Pulmonary artery endothelial cell (primary cell): ENCODE measurements at regions not wholly inside any gene's neighbourhood (a gene's known extent, or its start where the extent isn't known, plus 50 kb on each side); places are given as distances from the start of the nearest gene placed in this dataset.
"Not testable (repeated sequence)": the region's sequence is repeated elsewhere in the genome, so short reads cannot be mapped to it uniquely, and the experiment has no call there.

Experiments used
- DNase-seq: peaks from one replicate; pipeline ENCODE4 v3.0.0-alpha.2; 2011; ENCODE audit warnings: low read depth, low spot score

DNA sequence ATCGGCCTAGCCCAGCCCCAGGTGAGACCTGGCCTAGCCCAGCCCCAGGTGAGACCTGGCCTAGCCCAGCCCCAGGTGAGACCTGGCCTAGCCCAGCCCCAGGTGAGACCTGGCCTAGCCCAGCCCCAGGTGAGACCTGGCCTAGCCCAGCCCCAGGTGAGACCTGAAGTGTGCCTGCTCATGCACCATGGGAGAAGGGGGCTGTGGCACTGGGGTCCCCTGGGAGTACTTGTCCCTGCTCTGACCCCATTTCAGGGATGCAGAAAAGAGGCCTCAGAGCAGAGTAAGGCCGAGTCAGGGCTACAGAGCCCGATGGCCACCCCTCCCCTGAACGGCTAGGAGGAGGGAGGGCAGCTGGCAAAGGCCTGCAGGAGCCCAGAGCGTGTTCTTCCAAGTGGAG is 129.6 kb downstream of the CRYBB2 start:
- not testable (repeated sequence) for DNase-seq

DNA sequence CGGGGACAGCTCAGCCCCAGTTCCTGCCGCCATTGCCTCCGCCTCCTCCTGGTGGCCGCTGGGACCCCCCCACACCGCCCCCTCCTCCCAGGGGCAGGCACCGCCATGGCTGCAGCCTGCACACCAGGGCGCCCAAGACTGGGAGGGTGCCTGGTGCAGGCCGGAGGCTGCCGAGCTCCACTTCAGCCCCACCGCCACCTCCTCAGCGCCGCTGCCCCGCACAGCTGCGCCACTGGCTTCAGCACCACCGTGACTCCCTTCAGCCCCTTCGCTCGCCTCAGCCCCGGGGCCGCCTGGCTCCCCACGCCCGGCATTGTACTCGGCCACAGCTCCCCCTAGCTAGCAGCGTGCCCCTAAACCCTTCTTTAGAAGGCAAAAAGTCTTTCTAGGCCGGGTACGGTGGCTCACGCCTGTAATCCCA is 131.1 kb downstream of the CRYBB2 start:
- DNase-seq = no peak

DNA sequence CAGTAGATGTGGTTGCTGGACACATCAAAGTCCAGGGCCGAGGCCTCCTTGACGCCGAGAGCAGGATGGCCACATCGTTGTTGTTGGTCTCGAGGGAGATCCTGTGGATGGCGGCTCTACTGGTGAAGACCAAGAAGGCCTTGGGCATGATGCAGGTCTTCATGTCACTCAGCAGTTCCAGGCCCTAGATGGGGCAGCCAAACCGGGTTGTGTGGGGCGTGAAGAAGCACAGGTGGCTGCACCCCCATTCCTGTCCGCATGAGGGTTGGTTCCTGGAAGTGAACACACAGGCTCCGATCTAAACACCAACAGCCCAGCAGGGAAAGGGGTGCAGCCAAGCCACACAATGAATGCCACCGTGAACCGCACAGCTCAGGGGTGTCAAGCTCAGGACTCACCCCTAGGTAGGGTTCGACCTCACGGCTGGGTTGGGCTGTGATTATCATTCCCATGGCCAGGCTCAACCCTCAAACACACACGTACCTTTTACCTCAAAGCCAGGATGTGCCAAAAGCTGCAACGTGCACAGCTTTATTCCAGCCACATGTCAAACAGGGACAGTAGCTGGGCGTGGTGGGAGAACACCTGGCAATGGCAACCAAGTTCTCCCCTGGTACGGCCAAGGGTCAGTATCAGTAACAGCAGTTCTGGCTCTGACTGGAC is 132.3 kb downstream of the CRYBB2 start:
- DNase-seq = no peak

DNA sequence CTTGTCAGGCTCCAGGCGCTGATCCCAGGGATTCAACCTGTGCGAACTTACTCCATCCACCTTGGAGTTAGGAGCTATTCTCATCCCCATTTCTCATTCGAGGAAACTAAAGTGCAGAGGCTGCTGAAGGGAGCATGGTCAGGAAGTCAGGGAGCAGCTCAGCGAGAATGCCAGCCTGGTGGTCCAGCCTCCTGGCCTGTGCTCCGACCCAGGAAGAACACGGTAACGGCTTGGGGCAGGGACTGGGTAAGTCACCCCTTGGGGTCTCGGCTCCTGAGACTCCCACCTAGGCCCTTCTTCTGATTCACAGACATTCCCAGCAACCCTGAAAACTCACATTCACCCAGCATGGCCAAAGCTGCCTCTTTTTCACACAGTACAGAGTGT is 132.8 kb downstream of the CRYBB2 start:
- no peak for DNase-seq

DNA sequence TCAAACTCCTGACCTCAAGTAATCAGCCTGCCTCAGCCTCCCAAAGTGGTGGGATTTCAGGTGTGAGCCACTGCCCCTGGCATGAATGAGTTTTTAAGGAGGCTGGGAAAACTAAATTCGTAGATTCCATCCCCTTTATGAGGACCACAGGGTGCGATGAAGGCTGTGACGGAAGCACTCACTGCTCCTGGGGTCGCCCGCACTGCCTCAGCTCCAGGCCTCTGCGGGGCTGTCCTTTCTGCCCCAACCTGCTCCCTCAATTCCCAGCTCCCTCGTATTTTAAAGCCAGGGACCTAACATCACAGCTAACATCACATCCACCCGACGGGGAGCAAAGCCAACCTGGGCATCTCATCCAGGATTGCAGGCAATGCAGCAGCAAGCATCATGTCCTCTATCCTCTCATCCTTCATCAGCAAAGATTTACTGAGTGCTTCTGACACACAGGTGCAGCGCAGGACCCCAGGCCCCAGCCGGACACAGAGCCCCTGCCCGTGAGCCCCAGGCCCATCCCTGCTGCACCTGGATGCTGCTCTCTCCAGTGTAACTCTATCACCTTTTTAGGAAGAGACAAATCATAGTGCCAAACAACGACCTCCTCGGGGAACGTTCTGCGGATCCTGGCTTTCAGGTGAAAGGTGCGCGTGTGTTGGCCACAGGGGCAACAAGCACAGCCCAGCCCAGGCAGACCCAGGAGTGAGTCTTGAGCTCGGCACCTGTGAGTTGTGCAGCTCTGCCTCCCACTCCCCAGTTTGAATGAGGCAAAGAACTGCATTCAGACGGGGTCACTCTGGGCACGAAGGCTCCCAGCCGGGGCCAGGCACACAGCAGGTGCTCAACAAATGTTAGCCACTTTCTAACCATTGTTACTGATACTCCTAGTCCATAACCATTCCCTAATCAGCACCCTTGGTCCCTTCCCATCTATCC is 134.3 kb downstream of the CRYBB2 start:
- DNase-seq = no peak

DNA sequence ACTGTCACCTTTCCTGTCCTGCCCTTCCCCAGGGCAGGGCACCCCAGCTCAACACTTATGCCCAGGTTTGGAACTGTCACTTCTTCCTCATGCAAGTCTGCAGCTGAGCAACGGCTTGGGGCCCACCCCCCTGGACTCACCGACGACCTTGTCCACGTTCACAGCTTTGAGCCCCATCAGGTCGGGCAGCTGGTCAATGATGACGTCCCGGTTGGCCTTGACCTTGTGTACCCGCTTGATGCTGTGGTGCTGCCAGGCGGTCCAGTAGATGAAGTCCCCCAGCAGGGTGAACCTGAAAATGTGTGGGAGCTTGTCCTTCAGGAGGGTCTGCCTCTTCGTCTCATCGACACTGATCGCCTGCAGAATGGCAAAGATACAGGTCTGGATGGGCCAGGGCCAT is 135.0 kb downstream of the CRYBB2 start:
- no peak for DNase-seq

DNA sequence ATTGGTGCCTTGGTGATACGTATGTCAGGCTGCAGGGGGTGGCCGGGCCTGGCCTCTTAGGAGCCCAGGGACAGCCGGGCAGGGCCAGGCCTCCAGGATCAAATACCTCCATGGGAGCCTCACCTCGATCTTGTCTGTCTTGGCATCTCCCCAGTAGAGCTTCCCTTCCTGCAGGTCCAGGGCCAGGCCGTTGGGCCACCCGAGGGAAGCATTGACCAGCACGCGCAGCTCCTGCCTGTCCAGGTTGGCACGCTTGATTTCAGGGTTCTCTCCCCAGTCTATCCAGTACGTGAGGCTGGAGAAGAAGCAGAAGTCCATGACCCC is 137.7 kb downstream of the CRYBB2 start:
- DNase-seq = no peak

DNA sequence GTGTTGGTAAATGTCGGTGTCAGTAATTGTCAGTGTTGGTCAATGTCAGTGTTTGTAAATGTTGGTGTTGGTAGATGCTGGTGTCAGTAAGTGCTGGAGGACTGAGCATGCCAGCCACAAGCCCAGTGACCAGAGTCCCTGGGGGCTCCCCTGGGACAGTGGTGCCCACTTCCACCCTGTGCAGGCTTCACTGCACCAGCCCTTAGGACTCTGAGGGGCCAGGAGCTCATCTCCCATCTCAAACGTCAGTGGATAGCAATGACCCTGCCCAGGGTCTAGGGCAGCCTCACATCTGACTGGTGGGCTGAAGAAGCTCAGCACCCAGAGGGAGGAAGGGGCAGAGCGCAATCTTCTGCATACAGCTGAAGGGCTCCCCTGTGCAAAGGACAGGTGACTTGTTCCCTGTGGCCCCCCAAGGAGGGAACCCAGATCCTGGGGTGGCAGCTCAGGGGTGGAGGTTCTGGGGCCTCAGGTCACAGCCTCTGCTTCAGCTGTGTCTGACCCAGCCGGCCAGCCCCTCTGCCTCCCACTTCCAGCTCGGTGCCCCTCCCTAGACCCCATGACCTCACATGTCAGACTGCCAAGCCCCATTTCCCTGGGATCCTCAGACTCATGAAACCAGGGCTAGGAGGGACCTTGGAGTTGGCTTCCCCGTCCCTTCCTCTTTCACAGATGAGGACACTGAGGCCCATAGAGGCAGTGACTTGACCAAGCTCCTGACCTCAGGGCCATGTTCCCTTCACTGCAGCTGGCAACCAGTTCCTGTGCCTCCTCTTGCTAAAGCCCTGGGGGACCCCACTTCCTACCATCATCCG is 138.4 kb downstream of the CRYBB2 start:
- DNase-seq = no peak

DNA sequence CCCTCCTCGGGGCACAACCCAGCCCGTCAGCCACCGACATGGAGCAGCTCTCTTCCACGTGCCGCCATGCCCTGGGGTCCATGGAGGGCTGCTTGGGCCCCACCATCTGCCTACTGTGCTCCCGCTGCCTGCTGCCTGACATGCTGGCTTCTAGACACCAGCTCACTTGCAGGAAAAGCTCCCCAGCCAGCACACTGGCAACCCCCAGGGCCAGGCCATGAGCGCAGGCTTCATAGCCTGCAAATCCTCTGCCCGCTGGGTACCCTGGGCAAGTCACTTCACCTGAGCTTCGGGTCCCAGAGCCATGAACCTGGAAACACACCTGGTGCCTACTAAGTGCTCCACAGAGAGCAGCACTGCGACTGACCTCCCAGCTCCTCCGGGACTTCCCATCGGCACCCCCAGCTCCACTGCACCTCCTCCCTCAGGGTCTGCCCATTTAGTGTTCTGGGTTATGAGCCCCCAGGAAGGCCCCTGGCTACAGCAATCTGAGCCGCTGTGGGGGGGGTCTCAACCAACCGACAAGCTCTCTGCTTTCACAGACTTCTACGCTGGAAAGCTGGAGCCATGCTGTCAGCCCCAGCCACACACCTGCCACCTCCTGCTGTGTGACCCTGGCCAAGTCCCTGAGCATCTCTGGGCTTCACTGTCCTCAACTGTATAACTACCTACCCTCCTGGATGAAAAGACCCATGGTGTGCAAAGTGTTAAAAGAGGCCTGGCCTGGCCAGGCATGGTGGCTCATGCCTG is 139.2 kb downstream of the CRYBB2 start:
- no peak for DNase-seq

DNA sequence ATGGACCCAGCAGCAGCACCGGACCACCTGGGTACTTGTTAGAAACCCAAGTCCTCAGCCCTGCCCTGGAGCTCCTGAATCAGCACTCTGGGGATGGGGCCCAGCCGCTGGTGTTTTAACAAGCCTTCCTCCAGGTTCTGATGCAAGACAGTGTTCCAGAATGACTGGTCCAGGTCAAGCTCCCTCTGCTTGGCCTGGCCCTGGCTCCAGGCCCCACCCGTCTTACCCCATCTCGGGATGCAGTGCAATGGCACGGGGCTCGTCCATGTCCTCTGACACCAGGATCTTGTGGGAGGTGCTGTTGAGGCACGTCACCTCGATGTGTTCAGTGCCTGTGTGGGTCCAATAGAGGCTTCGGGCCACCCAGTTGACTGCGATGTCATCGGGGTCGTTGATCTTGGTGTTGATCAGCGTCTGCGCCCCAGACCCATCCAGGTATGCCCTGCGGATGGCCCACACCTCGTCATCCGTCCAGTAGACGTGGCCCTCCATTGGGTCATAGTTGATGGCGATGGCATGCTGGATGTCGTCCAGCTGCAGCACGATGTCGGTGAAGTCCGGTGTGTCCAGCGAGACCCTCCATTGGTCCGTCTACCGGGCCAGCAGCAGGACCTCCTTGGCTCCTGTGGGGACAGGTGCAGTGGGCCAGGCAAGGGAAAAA is 140.3 kb downstream of the CRYBB2 start:
- DNase-seq = no peak

DNA sequence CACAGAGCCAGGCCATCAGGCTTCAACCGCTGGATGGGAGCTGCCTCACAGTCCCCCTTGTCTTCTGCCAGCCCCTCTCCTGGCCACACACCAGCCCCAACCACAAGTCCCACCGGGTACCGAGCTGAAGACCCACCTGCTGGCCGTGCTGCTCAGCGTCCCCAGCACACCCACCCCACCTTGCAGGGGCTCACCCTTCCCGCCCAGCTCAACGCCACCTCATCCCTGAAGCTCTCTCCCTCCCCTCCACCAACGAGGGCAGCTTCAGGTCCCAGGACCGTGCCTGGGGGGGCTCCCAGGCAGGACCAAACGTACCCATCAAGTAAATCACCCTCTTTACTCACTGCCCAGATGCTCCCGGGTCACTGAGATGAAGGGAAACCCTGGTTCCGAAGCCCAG is 141.0 kb downstream of the CRYBB2 start:
- DNase-seq = no peak

DNA sequence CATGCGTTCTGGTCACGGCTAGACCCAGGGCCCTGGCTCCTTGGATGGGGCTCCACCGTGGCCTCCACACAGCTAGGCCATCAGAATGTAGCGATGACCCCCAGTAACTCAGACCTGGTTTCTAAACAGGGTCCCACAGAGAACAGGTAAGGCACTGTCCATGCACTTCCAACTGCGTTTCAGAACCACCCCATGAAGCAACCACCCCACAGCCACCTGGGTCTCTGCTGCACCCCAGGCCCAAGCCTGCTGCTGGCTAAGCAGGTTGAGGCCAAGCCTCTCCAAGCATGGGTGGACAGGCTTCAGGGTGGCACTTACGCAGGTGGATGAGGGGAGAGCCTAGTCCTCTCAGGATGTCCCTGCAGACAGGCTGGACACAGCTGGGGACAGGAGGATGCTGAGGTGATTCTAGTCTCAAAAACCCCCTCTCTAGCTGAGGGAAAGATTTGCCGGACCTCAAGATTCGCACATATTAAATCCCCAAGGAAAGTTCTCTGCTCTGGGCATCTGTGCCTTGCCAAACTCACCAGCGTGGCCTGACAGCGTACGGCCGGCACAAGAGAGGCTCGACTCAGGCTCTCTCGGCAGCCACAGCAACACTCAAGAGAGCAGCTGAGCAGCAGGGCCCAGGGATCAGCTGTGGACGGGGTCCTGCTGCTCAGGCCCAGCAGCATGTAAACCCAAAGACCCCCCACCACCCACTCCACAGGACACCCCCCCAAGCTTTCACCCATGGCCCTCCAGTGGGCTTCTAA is 141.6 kb downstream of the CRYBB2 start:
- no peak for DNase-seq

DNA sequence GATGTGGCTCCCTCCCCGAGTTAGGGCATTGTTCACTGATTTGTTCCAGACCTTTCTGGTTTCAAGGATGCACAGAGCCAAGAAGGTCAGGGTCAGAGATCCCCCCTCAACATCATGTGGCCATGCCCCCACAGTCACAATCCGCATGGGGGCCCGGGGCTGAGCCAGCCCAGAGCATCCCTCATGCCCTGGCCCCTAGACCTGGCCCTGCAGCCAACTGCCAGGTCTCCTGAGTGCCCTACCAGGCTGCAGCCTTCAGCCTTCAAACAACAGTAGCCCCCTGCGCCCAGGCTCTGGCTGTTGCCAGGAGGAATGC is 142.4 kb downstream of the CRYBB2 start:
- DNase-seq = no peak

DNA sequence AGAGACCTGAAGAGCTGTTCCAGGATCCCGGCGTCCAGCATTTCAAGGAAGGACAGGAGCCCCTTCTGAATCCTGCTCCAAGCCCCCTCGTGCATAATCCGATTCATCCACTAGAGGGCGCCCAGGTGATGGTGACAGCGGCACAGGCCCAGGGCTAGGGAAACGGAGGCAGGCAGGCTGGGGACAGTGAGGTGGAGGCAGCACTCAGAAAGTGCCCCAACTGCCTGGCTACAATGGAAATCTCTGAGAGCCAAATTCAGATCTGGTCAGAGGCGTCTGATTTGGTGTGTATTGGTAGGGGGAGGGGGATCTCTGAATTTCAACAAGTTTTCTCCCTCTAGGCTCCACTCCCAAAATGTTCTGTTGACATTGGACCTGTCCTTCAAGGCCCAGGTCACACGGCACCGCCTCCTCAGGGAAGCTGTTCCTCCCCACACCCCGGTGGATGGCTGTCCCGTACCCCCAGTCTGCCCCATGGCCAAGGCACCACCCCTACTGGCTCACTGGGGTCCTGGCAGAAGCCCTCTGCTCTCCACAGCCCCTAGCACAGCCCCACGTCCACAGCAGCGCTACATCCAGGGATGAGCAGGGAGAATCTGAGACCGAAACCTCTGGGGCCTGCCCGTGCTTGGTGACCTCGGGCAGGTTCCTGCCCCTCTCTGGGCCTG is 142.9 kb downstream of the CRYBB2 start:
- no peak for DNase-seq

DNA sequence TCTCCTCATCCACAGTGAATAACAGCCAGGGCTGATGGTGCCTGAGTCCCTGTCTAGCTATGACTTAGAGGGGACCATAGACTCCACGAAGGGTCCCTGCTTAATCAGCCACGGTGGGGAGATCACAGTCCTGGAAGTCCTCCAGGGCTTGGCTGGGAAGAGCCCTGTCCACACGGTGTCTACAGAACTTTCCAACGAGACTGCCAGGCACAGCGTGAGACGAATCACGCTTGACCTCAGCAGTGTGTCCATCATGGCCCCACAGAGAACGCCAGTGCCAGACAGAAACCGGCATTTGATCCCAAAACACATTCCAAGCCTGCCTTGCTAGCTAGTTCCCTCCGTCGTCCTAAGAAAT is 143.4 kb downstream of the CRYBB2 start:
- DNase-seq = no peak

DNA sequence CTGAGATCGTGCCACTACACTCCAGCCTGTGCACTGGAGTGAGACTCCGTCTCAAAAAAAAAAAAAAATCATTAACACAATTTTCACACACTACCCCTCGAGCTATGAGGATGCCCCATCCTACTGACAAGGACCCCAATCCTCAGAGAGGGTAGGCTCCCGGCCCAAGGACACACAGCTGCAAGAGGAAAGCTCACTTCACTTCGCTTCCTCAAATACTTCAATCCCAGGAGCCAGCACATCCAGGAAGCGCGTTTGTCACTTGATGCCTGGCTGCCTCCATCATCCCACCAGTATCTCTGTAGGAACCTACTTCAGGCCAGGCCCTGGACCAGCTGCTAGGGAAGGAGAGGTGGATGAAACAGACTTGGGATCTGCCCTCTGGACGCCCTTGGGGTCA is 144.0 kb downstream of the CRYBB2 start:
- DNase-seq = no peak

DNA sequence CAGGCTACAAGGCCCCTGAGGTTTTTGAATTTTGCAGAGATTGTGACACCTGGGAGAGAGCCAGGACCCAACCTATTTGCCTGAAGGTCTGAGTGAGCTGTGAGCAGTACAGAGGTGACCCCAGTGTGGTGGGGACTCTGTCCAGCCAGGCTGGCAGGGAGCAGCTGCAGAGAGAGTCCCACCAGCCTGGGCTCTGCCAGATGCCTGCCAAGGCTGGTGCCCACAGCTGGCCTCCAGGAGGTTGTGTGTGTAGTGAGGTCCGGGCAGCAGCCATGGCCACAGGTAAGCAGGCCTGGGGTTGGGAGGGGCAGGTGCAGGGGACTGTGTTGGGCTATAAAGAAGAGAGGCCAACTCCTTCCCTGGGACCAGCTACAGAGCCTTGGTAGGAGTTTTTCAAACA is 144.8 kb downstream of the CRYBB2 start:
- no peak for DNase-seq

DNA sequence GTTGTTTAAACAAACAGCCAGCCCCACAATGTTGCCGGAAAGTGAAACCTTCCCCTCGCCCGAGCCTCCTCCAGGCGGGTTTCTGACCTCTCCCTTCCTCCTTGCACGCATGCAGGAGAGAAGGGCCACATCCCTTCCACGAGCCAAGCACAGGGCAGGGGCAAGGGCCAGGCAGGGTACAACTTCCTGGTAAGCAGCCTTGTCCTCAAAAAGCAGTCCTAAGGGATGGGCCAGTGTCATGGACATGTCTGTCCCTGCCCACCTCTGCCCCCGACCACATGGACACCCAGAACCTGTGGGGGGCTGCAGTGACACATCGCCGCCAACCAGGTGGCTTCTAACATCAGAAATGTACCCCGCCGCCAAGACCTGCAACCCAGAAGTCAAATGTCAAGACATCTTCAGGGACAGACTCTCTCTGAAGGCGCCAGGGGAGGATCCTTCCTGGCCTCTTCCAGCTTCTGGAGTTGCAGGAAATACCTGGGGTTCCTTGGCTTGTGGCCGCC is 145.3 kb downstream of the CRYBB2 start:
- no peak for DNase-seq

DNA sequence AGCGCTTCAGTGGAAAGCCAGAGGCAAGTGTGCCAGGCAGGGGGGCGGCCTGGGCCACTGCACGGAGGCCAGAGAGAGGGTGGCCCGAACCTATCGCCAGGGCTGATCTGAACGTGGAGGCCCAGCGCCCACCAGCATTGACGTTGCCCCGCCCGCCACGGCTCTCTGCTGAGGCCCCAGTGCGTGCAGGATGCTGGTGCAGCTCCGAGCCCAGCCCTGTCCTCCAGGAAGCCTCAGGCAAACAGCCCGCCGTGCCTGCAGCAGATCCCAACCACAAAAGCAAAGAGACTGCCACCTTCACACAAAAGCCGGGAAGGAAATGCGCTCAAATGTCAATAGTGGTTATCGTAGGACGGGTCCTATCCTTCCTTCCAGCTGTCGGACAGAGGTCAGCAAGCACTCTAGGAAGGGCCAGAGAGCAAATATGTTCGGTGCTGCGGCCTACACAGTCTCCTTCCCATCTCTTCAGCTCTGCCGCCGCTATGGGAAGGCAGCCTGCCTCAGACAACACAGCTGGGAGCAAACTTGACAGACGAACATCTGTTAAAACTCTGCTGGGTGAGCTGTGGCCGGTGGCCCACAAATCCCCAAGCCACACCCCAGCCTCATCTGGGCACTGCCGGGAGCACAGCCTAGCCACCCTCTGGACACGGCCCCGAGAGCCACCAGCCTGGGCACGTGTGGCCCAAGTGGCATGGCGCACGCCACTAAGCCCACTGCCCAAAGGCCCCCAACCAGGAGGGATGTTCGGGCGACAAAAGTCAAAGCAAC is 146.2 kb downstream of the CRYBB2 start:
- DNase-seq = no peak
